Activated T-cell treated with anti-CD3 and anti-CD28 coated beads, Interleukin-2, amount 50 U/mL, for 4 hours (primary cell): ENCODE measurements at regions not wholly inside any gene's neighbourhood (a gene's known extent, or its start where the extent isn't known, plus 50 kb on each side); places are given as distances from the start of the nearest gene placed in this dataset.
"Not testable (repeated sequence)": the region's sequence is repeated elsewhere in the genome, so short reads cannot be mapped to it uniquely, and the experiment has no call there.

Experiments
- ATAC-seq, 2 donors: fragments of 200-7000 bp; cut with Tn5 transposase; one replicate each; pipeline ENCODE4 v1.10.0; 2021
- DNase-seq: peaks from one replicate; pipeline ENCODE4 v3.0.0-alpha.2; 2020
- H3K27me3 Mint-ChIP-seq: one replicate; pipeline ENCODE4 v1.8.0; 2021; ENCODE audit warnings: low read depth, mixed read lengths
- H3K36me3 Mint-ChIP-seq: one replicate; pipeline ENCODE4 v1.8.0; 2022; ENCODE audit warnings: mixed read lengths; ENCODE audit not compliant: insufficient read depth
- H3K4me1 Mint-ChIP-seq: one replicate; pipeline ENCODE4 v1.8.0; 2021; ENCODE audit warnings: low read depth, mixed read lengths
- H3K4me3 Mint-ChIP-seq: one replicate; pipeline ENCODE4 v1.8.0; 2021; ENCODE audit warnings: mild to moderate bottlenecking, moderate library complexity, mixed read lengths
- H3K9me3 Mint-ChIP-seq: one replicate; pipeline ENCODE4 v1.8.0; 2021; ENCODE audit warnings: mixed read lengths

DNA sequence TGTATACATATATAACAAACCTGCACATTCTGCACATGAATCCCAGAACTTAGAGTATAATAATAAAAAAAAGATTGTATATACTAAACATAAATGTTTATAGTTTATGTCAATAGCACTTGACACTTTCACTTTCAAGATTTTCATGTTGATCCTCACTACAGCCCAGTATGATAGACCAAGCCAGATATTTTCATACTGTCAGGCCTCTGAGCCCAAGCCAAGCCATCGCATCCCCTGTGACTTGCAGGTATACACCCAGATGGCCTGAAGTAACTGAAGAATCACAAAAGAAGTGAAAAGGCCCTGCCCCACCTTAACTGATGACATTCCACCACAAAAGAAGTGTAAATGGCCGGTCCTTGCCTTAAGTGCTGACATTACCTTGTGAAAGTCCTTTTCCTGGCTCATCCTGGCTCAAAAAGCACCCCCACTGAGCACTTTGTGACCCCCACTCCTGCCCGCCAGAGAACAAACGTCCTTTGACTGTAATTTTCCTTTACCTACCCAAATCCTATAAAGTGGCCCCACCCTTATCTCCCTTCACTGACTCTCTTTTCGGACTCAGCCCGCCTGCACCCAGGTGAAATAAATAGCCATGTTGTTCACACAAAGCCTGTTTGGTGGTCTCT, 555.5 kb upstream of the ADGRL2 start:
- not testable (repeated sequence) for H3K4me1 Mint-ChIP-seq, DNase-seq, H3K4me3 Mint-ChIP-seq, ATAC-seq, H3K36me3 Mint-ChIP-seq, H3K27me3 Mint-ChIP-seq
- H3K9me3 Mint-ChIP-seq: peaks cover 35% of the 10 kb centered on the region

DNA sequence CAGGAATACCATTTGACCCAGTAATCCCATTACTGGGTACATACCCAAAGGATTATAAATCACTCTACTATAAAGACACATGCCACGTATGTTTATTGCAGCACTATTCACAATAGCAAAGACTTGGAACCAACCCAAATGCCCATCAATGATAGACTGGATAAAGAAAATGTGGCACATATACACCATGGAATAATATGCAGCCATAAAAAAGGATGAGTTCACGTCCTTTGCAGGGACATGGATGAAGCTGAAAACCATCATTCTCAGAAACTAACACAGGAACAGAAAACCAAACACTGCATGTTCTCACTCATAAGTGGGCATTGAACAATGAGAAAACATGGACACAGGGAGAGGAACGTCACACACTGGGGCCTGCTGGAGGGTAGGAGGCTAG, 556.1 kb upstream of the ADGRL2 start:
- not testable (repeated sequence) for H3K4me3 Mint-ChIP-seq, H3K36me3 Mint-ChIP-seq, ATAC-seq, DNase-seq, H3K27me3 Mint-ChIP-seq, H3K4me1 Mint-ChIP-seq
- H3K9me3 Mint-ChIP-seq: peaks cover 35% of the 10 kb centered on the region

GRCh38 chr1:81242103-81242502, 558.6 kb upstream of the ADGRL2 start:
- no peaks in the 10 kb centered on the region for H3K4me1 Mint-ChIP-seq
- H3K36me3 Mint-ChIP-seq: no peaks in the 10 kb centered on the region
- H3K27me3 Mint-ChIP-seq: no peaks in the 10 kb centered on the region
- no peak for ATAC-seq
- DNase-seq: no peak
- peaks cover 20% of the 10 kb centered on the region for H3K9me3 Mint-ChIP-seq
- no peak overlapping the region for H3K4me3 Mint-ChIP-seq

DNA sequence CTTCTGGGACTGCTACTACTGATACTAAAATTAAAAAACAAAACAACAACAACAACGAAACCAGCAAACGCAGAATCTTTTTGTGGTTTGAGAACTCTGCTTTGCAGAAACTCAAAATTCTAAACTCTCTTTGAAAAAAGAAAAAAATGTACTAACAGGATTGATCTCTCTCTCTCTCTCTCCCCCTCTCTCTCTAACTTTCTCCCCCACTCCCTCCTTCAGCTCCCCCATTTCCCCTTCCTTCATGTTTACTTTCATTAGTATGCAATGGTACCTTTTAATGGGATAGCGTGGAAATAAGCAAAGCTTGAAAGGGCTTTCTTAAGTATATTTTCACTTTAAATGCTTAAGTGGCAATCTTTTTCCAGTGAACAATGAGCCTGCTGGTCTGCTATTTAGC, 562.6 kb upstream of the ADGRL2 start:
- H3K36me3 Mint-ChIP-seq: no peaks in the 10 kb centered on the region
- no peak for ATAC-seq

DNA sequence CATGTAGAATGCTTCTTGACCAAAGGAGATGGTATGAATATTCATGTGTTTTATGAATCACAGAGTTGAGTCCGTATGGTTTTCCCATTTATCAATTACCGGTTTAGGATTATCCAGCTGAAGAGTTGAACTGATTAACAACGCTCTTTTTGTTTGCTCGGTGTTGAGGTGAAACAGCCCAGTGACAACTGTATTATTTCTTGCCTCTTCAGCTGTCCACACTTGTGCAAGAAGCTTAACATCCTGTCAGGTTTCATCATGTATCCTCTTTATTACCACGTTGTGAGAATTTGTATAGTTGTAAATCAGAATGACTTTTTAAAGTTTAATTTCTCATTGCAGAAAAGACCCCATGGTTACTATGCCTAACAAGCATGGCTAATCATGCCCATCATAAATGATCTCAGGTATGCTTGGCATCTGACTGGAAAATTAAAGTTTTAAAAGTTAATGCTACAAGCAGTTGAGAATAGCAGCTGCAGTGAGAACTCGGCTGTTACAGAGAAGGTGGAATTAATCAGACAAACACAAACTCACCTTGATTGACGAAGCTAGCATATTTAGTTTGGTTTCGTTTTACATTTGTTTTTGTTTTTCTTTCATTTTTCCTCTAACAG, 563.2 kb upstream of the ADGRL2 start:
- no peaks in the 10 kb centered on the region for H3K9me3 Mint-ChIP-seq
- no peaks in the 10 kb centered on the region for H3K36me3 Mint-ChIP-seq
- no peak overlapping the region for H3K4me3 Mint-ChIP-seq
- ATAC-seq (no peak), DNase-seq (no peak)
- H3K4me1 Mint-ChIP-seq: no peaks in the 10 kb centered on the region
- H3K27me3 Mint-ChIP-seq: no peaks in the 10 kb centered on the region

More for the DNA sequence above, 562.6 kb upstream of the ADGRL2 start:
- Mint-ChIP-seq H3K4me3 (no peak overlapping the region), H3K27me3 (no peaks in the 10 kb centered on the region), H3K9me3 (no peaks in the 10 kb centered on the region), H3K4me1 (no peaks in the 10 kb centered on the region)
- no peak for DNase-seq

DNA sequence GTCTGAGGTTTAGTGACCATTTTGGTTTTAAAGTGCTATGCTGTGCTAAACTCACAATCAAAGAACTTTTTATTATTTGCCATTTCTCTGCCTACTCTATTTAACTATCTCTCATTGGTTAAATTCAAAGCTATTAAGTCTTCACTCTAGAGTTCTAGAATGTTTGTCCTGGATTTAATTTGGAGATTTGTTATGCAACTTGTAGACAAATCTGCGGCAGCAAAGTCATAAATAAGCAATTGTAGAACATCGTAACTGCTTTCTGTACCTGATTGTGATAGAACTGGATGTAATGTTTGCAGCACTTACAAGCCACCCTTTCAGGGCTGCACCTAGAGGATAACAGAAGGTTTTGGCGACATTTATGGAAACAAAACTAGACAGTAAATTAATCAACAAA, 566.5 kb upstream of the ADGRL2 start:
- no peak for ATAC-seq
- no peaks in the 10 kb centered on the region for H3K27me3 Mint-ChIP-seq
- no peaks in the 10 kb centered on the region for H3K9me3 Mint-ChIP-seq
- no peaks in the 10 kb centered on the region for H3K36me3 Mint-ChIP-seq
- no peak overlapping the region for H3K4me3 Mint-ChIP-seq
- H3K4me1 Mint-ChIP-seq: no peaks in the 10 kb centered on the region
- DNase-seq: no peak

- H3K9me3 Mint-ChIP-seq: no peaks in the 10 kb centered on the region
These were observed 567.1 kb upstream of the ADGRL2 start for GRCh38 chr1:81233591-81233990.

GRCh38 chr1:81232420-81232819, 568.3 kb upstream of the ADGRL2 start:
- no peak overlapping the region for H3K4me3 Mint-ChIP-seq
- no peaks in the 10 kb centered on the region for H3K27me3 Mint-ChIP-seq
- no peak for DNase-seq
- H3K4me1 Mint-ChIP-seq: no peaks in the 10 kb centered on the region
- no peak for ATAC-seq
- H3K9me3 Mint-ChIP-seq: no peaks in the 10 kb centered on the region
- no peaks in the 10 kb centered on the region for H3K36me3 Mint-ChIP-seq

More at GRCh38 chr1:81233591-81233990, 567.1 kb upstream of the ADGRL2 start:
- no peaks in the 10 kb centered on the region for H3K36me3 Mint-ChIP-seq
- ATAC-seq (no peak), DNase-seq (no peak)
- no peaks in the 10 kb centered on the region for H3K27me3 Mint-ChIP-seq
- H3K4me1 Mint-ChIP-seq: no peaks in the 10 kb centered on the region
- H3K4me3 Mint-ChIP-seq: no peak overlapping the region

- Mint-ChIP-seq H3K36me3 (no peaks in the 10 kb centered on the region), H3K4me3 (no peak overlapping the region), H3K4me1 (no peaks in the 10 kb centered on the region), H3K27me3 (no peaks in the 10 kb centered on the region), H3K9me3 (no peaks in the 10 kb centered on the region)
- ATAC-seq: no peak
- no peak for DNase-seq
These were observed 569.0 kb upstream of the ADGRL2 start for GRCh38 chr1:81231729-81232038.

GRCh38 chr1:81230983-81231728, 569.6 kb upstream of the ADGRL2 start:
- Mint-ChIP-seq H3K27me3 (no peaks in the 10 kb centered on the region), H3K4me3 (no peak overlapping the region), H3K4me1 (no peaks in the 10 kb centered on the region), H3K36me3 (no peaks in the 10 kb centered on the region), H3K9me3 (no peaks in the 10 kb centered on the region)
- DNase-seq (no peak), ATAC-seq (no peak)

DNA sequence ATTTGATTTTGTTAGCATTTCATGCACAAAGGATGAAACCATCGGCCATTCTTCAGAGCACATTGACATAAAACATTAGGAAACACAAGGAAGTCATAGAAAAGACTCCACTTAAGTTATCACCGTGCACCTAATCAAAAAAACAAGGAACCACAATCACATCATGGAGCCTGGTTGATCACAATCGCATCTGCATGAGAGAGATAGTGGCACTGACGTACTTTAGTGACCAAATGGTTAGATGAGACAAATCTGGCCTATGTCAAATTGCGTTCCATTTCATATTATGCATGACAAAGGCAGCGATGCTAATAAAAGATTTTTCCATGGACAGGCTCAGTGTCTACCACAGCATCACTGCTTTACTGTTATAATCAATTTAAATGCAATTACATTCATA, 571.8 kb upstream of the ADGRL2 start:
- no peaks in the 10 kb centered on the region for H3K36me3 Mint-ChIP-seq
- no peaks in the 10 kb centered on the region for H3K9me3 Mint-ChIP-seq
- H3K27me3 Mint-ChIP-seq: no peaks in the 10 kb centered on the region
- no peaks in the 10 kb centered on the region for H3K4me1 Mint-ChIP-seq
- DNase-seq (no peak), ATAC-seq (no peak)
- no peak overlapping the region for H3K4me3 Mint-ChIP-seq

- DNase-seq (no peak), ATAC-seq (no peak)
- no peak overlapping the region for H3K4me3 Mint-ChIP-seq
- no peaks in the 10 kb centered on the region for H3K36me3 Mint-ChIP-seq
- no peaks in the 10 kb centered on the region for H3K4me1 Mint-ChIP-seq
- H3K27me3 Mint-ChIP-seq: no peaks in the 10 kb centered on the region
- no peaks in the 10 kb centered on the region for H3K9me3 Mint-ChIP-seq
These were observed 574.2 kb upstream of the ADGRL2 start for GRCh38 chr1:81226603-81226928.

DNA sequence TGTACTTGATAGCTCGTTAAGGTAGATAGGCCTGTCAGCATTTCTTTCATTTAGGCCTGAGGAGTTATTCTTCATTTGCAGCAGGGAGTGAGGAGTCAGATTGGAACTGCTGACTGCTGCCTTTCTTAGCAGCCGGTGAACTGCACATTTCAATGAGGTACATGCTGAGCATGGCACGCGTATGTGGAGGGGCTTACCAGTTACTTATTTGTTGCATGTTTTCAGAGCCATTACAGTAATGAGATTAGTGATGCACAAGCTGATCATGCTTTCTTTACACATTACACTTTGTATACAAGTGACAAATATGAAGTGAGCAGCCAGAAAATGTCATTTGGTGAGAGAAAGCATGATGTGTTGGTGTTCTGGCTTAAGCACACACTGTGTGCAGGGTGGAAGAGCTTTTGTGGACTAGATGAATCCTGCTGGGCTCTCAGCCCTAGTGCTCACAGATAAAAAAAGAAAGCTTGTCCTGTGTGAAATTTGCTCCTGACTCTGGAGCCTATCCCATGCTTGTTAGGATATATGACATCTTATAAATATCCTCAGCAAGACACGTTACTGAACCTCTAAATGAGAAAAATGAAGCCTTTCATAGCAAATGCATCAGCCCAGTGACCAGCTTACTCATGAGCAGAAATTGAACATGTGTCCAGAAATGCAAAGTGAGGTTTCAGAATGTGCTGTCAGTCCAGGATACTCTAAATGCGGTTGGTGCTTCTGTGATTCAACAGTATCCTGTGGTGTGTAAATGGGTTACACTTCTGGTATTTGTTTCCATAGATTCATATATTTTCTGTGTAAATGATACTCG, 574.7 kb upstream of the ADGRL2 start:
- Mint-ChIP-seq H3K9me3 (peaks cover 3% of the 10 kb centered on the region), H3K27me3 (no peaks in the 10 kb centered on the region), H3K4me3 (no peak overlapping the region), H3K36me3 (no peaks in the 10 kb centered on the region), H3K4me1 (no peaks in the 10 kb centered on the region)
- ATAC-seq (no peak), DNase-seq (no peak)

DNA sequence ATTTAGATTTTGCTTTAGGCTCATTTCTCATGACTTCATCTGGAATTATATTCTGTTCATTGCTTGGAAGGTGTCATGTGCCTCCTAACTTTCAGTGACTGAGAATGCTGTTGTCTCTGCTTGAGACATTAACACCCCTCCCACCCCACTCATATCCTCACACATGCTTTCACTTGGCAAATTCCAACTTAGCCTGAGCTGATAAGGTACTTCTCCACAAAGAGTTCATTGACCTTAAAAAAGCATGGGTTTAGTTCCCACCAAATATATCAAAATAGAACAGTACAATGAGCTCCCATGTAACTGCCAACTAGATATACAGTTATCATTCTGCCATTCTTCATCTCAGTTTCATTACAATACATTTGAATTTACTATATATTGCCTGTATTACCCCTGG, 576.5 kb upstream of the ADGRL2 start:
- ATAC-seq (no peak), DNase-seq (no peak)
- Mint-ChIP-seq H3K9me3 (peaks cover 3% of the 10 kb centered on the region), H3K36me3 (no peaks in the 10 kb centered on the region), H3K27me3 (no peaks in the 10 kb centered on the region), H3K4me3 (no peak overlapping the region), H3K4me1 (no peaks in the 10 kb centered on the region)

DNA sequence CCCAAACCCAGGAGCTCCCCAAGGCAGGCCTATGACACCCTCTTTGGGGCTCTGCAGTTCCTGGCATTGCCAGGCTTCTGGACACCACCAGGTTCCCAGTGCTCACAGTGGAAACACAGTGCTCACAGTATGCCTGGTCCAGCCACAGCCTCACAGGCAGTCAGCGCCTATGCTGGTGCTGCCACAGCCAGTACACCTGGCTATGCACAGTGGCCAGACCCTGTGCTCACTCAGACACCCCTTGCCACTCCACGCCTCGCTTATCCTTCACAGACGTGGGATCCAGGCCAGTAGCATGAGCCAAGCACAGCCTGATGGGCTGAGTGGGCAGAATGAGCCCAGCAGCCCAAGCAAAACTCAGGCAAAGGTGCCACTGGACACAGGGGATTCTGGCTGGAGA, 579.2 kb upstream of the ADGRL2 start:
- ATAC-seq (no peak), DNase-seq (no peak)
- no peaks in the 10 kb centered on the region for H3K27me3 Mint-ChIP-seq
- no peaks in the 10 kb centered on the region for H3K36me3 Mint-ChIP-seq
- peaks cover 3% of the 10 kb centered on the region for H3K9me3 Mint-ChIP-seq
- no peaks in the 10 kb centered on the region for H3K4me1 Mint-ChIP-seq
- no peak overlapping the region for H3K4me3 Mint-ChIP-seq
